Motor neuron (in vitro differentiated cells): ENCODE measurements at regions not wholly inside any gene's neighbourhood (a gene's known extent, or its start where the extent isn't known, plus 50 kb on each side); places are given as distances from the start of the nearest gene placed in this dataset.
A peak's percentile ranks its signal among the peaks of the same experiment; 100 is the strongest.
"Not testable (repeated sequence)": the region's sequence is repeated elsewhere in the genome, so short reads cannot be mapped to it uniquely, and the experiment has no call there.

ENCODE experiments used
- ATAC-seq, 8 experiments: fragments of 200-7000 bp; cut with Tn5 transposase; replicated peaks in 6 of 8; 2 replicates each; pipeline ENCODE4 v1.8.0; 2021; ENCODE audit warnings: mild to moderate bottlenecking in 8 of 8, moderate library complexity in 8 of 8
- H3K27ac ChIP-seq, 2 donors: fragments of 250-450 bp; sonication (Bioruptor Pico); 2 replicates each; pipeline ENCODE4 v1.9.0; 2021; ENCODE audit warnings: antibody characterized with exemption in 2 of 2, mild to moderate bottlenecking in 2 of 2, moderate library complexity in 1 of 2
- H3K4me1 ChIP-seq, 2 donors: fragments of 250-450 bp; sonication (Bioruptor Pico); replicated peaks in 1 of 2; 2 replicates each; pipeline ENCODE4 v1.6.1; 2021; ENCODE audit warnings: antibody characterized with exemption in 2 of 2, mild to moderate bottlenecking in 2 of 2, moderate library complexity in 1 of 2
- H3K4me3 ChIP-seq, 5 donors: fragments of 250-450 bp; sonication (Bioruptor Pico); 2 replicates each; pipeline ENCODE4 v1.9.0; 2021; ENCODE audit warnings: antibody characterized with exemption in 5 of 5, mild to moderate bottlenecking in 5 of 5, moderate library complexity in 4 of 5
- WGBS, 10 experiments: fragments of 450-650 bp; shearing (Covaris generic); methylation state at CpG; one replicate each; pipeline ENCODE4 v1.0.0; 2022; 5-methylcytosine and 5-hydroxymethylcytosine counted together
- in situ Hi-C, 9 experiments: fragments of 400-800 bp; cut with MboI; loops; one replicate each; pipeline ENCODE4 v1.15.0; 2021; ENCODE audit warnings: low sequenced_read_pairs in 9 of 9, low pct_unique_long_range_greater_than_20kb in 2 of 9; ENCODE audit not compliant: unreplicated experiment in 9 of 9

GRCh38 chr10:118818621-118819221, 64.0 kb upstream of the CACUL1 start:
- 8 to 100% (median 73%) methylated on average over 2 to 4 of the region's 17 CpGs; no CpG with 5 or more reads in 6 of the 10 experiments for WGBS, 10 experiments
- in situ Hi-C loops: no loop called here
- H3K4me3 ChIP-seq: no peak overlapping the region
- H3K27ac ChIP-seq: no peak overlapping the region
- H3K4me1 ChIP-seq: no peaks in the 10 kb centered on the region
- peak in 3 of 8 experiments; percentile 27 to 39 (median 33) for ATAC-seq

DNA sequence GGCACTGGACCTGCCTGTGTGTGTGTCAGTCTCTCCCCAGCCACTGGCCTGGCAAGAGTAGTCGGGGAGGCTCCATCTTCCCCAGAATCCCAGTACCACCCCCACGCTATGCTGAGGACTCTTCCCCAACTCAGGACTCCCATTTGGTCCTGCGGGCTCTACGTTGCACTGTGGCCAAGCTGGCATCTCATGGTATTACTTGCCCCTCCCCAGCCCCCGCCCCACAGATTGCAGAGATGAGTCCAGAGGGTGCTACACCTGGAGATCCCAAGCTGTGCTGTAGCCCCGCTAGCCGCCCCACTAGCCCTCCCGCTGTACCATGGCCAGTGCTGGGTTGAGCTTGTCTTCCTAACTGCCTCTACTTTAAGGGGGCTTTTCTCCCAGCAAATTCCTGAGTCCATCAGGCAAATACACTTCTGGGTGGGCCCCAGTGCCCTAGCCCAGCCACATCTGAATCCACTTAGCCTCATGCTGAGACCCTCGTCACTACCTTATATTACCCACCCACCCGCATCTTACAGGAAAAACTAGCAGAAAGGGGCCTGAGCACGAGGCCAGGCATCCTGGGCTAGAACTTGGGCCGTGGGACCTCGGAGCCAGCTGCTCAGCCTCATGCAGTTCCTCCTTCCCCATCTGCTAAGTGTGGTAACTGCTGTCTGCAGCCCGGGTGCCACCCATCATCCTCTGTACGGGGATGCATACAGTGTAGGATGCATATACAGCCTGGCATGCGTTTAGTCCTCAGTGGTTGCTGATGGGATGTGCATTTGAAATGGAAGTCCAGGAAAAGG, 65.8 kb upstream of the CACUL1 start:
- WGBS, 10 experiments: 17 to 100% (median 80%) methylated on average over 1 to 6 of the region's 16 CpGs; no CpG with 5 or more reads in 3 of the 10 experiments
- H3K4me3 ChIP-seq: no peak overlapping the region
- no peak for ATAC-seq
- H3K4me1 ChIP-seq: no peaks in the 10 kb centered on the region
- H3K27ac ChIP-seq: no peak overlapping the region
- in situ Hi-C loops: no loop called here

GRCh38 chr10:118823256-118823907, 68.6 kb upstream of the CACUL1 start:
- peak in 2 of 8 experiments; percentile 31 to 70 for ATAC-seq
- in situ Hi-C loops: no loop called here
- 0 to 100% (median 75%) methylated on average over 1 to 3 of the region's 4 CpGs; no CpG with 5 or more reads in 4 of the 10 experiments for WGBS, 10 experiments
- no peaks in the 10 kb centered on the region for H3K4me1 ChIP-seq
- no peak overlapping the region for H3K4me3 ChIP-seq
- no peak overlapping the region for H3K27ac ChIP-seq

DNA sequence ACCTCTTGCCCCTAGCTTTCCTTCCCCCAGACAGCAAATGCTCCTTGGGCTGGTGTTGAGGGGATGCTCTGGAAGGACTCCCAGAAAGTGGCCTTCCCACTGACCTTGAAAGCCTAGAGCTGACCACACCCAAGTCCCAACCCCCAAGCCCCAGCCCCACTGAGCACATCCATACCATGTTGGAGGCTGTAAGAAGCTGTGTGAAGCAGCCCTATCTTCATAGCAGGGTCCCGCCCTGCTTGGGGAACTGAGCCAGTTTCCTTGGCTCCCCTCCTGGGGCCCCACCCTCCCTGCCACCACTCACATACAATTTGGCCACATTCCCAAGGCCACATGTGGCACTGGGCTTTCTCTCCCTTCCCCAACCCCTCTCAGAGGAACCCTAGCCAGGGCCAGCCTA, 72.3 kb upstream of the CACUL1 start:
- H3K27ac ChIP-seq: no peak overlapping the region
- no peak overlapping the region for H3K4me3 ChIP-seq
- ATAC-seq: peak in 1 of 8 experiments; percentile 76
- no peaks in the 10 kb centered on the region for H3K4me1 ChIP-seq
- in situ Hi-C loops: no loop called here
- 0 to 20% methylated on average over 1 of the region's 1 CpG; no CpG with 5 or more reads in 8 of the 10 experiments for WGBS, 10 experiments

- in situ Hi-C loops: no loop called here
- no peak overlapping the region for H3K27ac ChIP-seq
These were observed 72.8 kb upstream of the CACUL1 start for GRCh38 chr10:118827466-118828155.

DNA sequence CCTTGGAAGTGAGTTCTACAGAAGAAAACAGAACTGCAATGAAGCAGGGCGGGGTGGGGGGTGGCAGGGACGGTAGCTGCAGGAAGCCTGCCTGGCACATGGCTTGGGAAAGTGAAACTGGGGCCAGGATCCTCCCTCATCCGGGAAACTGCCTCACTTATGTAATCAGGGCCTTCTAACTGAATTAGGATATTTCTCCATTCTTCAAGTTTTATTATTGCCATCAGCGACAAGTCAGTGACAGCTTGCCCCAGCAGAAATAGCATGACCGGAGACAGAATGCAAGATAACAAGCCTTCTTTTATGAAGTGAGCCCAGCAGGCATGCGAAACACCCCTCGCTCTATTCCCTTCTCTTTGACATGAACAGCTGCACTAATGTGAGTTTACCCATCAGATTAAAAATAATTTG, 77.5 kb upstream of the CACUL1 start:
- Histone ChIP-seq H3K27ac (no peak overlapping the region), H3K4me1 (no peaks in the 10 kb centered on the region), H3K4me3 (no peak overlapping the region)
- ATAC-seq: peak in 5 of 8 experiments; percentile 13 to 94 (median 73)
- in situ Hi-C loops: no loop called here
- 0 to 100% (median 60%) methylated on average over 1 to 4 of the region's 7 CpGs; no CpG with 5 or more reads in 3 of the 10 experiments for WGBS, 10 experiments

More at GRCh38 chr10:118827466-118828155, 72.8 kb upstream of the CACUL1 start:
- no peak for ATAC-seq
- no peak overlapping the region for H3K4me3 ChIP-seq
- 0 to 80% (median 65%) methylated on average over 1 to 7 of the region's 7 CpGs; no CpG with 5 or more reads in 1 of the 10 experiments for WGBS, 10 experiments
- H3K4me1 ChIP-seq: no peaks in the 10 kb centered on the region

DNA sequence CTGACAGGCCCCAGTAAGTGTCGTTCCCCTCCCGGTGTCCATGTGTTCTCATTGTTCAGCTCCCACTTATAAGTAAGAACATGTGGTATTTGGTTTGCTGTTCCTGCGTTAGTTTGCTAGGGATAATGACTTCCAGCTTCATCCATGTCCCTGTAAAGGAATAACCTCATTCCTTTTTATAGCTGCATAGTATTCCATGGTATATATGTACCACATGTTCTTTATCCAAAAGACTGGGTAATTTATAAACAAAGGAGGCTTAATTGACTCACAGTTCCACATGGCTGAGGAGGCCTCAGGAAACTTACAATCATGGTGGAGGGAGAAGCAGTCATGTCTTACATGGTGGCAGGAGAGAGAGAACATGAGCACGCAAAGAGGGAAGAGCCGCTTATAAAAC, 79.6 kb upstream of the CACUL1 start:
- ATAC-seq, in situ Hi-C loops, H3K4me1 ChIP-seq, H3K27ac ChIP-seq, H3K4me3 ChIP-seq: not testable (repeated sequence)
- 10 to 100% (median 76%) methylated on average over 1 to 3 of the region's 5 CpGs; no CpG with 5 or more reads in 3 of the 10 experiments for WGBS, 10 experiments

DNA sequence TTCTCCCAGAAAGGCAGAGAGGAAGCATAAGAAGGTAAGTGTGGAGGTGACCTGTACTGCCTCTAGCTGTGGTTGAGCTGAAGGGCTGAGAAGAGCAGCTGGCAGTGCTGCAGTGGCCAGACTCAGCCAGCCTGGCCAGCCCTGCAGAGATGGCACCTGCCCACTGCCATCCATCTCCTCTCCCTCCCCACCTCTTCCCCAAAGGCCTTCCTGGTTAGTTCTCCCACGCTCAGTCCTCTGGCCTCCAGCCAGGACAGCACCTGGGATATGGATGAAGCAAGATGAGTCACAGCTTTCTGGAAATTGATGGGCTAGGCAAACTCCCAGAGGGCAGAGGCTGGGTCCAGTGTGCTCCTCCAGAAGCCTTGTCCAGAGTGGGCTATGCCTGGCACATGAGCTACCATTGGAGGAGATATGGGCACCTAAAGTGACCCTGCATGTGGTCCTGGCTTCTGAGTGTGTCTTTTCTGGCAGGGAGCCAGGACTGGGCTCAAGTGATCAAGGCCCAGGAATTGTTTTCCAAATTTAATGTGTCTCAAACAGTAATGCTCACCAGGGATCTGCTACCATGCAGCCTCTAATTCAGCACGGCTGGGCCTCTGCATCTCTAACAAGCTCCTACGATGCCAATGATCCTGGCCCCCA, 81.0 kb upstream of the CACUL1 start:
- ATAC-seq: peak in 4 of 8 experiments; percentile 24 to 63 (median 44)
- in situ Hi-C loops: no loop called here
- Histone ChIP-seq H3K4me3 (no peak overlapping the region), H3K4me1 (no peaks in the 10 kb centered on the region), H3K27ac (no peak overlapping the region)
- WGBS, 10 experiments: 0 to 60% (median 58%) methylated on average over 1 to 2 of the region's 3 CpGs; no CpG with 5 or more reads in 7 of the 10 experiments

GRCh38 chr10:118838364-118838763, 83.6 kb upstream of the CACUL1 start:
- in situ Hi-C loops: no loop called here
- WGBS, 10 experiments: 70 to 100% (median 83%) methylated on average over 1 to 4 of the region's 4 CpGs; no CpG with 5 or more reads in 3 of the 10 experiments
- Histone ChIP-seq H3K27ac (no peak overlapping the region), H3K4me3 (no peak overlapping the region), H3K4me1 (no peaks in the 10 kb centered on the region)
- ATAC-seq: no peak

- Histone ChIP-seq H3K4me1 (no peaks in the 10 kb centered on the region), H3K4me3 (no peak overlapping the region), H3K27ac (no peak overlapping the region)
- no peak for ATAC-seq
- in situ Hi-C loops: no loop called here
- 86% methylated on average over 1 of the region's 3 CpGs; no CpG with 5 or more reads in 9 of the 10 experiments for WGBS, 10 experiments
These were observed 84.6 kb upstream of the CACUL1 start for GRCh38 chr10:118839348-118839747.

DNA sequence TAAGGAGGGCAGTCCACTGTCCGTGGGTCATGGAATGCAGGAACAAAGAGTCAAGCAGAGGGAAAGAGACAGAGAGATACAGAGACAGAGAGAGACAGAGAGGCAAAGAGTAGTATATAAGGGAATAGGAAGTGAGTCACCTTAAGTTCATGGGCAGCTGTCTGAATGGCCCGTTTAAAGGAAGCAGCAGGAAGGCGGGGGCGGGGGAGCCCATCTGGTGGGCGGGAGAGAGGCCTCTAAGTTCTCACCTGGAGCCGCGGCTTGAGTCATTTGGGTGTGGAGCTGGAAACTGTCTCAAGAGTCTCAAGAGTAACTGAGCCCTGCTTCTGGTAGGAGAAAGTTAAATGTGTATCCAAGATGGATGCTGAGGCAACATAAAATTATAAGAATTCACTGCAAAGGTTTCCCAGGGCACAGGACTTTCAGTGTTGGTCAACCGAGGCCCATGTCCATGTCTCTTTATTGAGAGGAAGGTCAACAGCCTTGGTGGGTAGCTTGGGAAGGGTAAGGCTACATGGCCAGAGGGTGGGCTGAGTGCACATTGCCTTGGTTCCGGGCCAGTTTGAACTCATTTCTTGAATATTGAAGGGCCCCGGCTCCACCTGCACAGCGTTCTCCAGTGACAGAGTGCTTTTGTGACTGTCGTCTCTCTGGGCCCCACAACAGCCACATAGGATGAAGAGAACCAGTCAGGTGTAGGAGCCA, 85.5 kb upstream of the CACUL1 start:
- in situ Hi-C loops: no loop called here
- H3K27ac ChIP-seq: no peak overlapping the region
- ATAC-seq: no peak
- peaks cover 0 to 5% of the 10 kb centered on the region in 2 donors for H3K4me1 ChIP-seq
- no peak overlapping the region for H3K4me3 ChIP-seq
- 40 to 92% (median 77%) methylated on average over 1 to 6 of the region's 12 CpGs; no CpG with 5 or more reads in 6 of the 10 experiments for WGBS, 10 experiments
